ENCODE measurements at regions not wholly inside any gene's neighbourhood (a gene's known extent, or its start where the extent isn't known, plus 50 kb on each side); places are given as distances from the start of the nearest gene placed in this dataset.

GRCh38 chr12:115146453-115146852, 462.5 kb upstream of the TBX3 start:
- intact Hi-C loops (cut with micrococcal nuclease), result no loop called here
- H3K27ac Mint-ChIP-seq (ENCODE audit: low read depth, unreplicated experiment), result no peak overlapping the region
- POLR2A ChIA-PET, result interaction anchor here (0.7 kb wide), 1 partner anchor 15 kb away, joined by 3 read pairs; no protein-coding TSS in a partner anchor
- peaks cover 15% of the 10 kb centered on the region for H3K9me3 Mint-ChIP-seq (ENCODE audit: unreplicated experiment)
- H3K4me1 Mint-ChIP-seq (ENCODE audit: insufficient read depth, unreplicated experiment), result peaks cover 5% of the 10 kb centered on the region
- no peak for DNase-seq (ENCODE audit: unreplicated experiment)
- no peaks in the 10 kb centered on the region for H3K27me3 Mint-ChIP-seq (ENCODE audit: insufficient read depth, unreplicated experiment)
- no TSS peak for BruUV-seq (replicated peaks)
- CTCF ChIA-PET, result no interaction called here
- H3K36me3 Mint-ChIP-seq (ENCODE audit: insufficient read depth, unreplicated experiment), result peaks cover 6% of the 10 kb centered on the region
- no peak overlapping the region for H3K4me3 Mint-ChIP-seq (ENCODE audit: unreplicated experiment)
- no peak for TF ChIP-seq CTCF (IDR thresholded peaks at IDR 0.05; ENCODE audit: unreplicated experiment)

- ChIA-PET POLR2A (interaction anchor here (0.6 kb wide), 1 partner anchor 224 kb away, joined by 3 read pairs; no protein-coding TSS in a partner anchor), CTCF (no interaction called here)
- intact Hi-C loops (cut with micrococcal nuclease), result no loop called here
- Mint-ChIP-seq H3K4me1 (ENCODE audit: insufficient read depth, unreplicated experiment) (peaks cover under 1% of the 10 kb centered on the region), H3K36me3 (ENCODE audit: insufficient read depth, unreplicated experiment) (peaks cover 6% of the 10 kb centered on the region), H3K4me3 (ENCODE audit: unreplicated experiment) (no peak overlapping the region), H3K27me3 (ENCODE audit: insufficient read depth, unreplicated experiment) (no peaks in the 10 kb centered on the region), H3K9me3 (ENCODE audit: unreplicated experiment) (peaks cover 8% of the 10 kb centered on the region), H3K27ac (ENCODE audit: low read depth, unreplicated experiment) (no peak overlapping the region)
- no peak for DNase-seq (ENCODE audit: unreplicated experiment)
- TF ChIP-seq CTCF (IDR thresholded peaks at IDR 0.05; ENCODE audit: unreplicated experiment), result no peak
- BruUV-seq (replicated peaks), result no TSS peak
These were observed 460.4 kb upstream of the TBX3 start for GRCh38 chr12:115144425-115144824.

- intact Hi-C loops (cut with micrococcal nuclease), result no loop called here
- H3K27me3 Mint-ChIP-seq (ENCODE audit: insufficient read depth, unreplicated experiment), result no peaks in the 10 kb centered on the region
- no peak for TF ChIP-seq CTCF (IDR thresholded peaks at IDR 0.05; ENCODE audit: unreplicated experiment)
- no peaks in the 10 kb centered on the region for H3K4me1 Mint-ChIP-seq (ENCODE audit: insufficient read depth, unreplicated experiment)
- H3K9me3 Mint-ChIP-seq (ENCODE audit: unreplicated experiment), result no peaks in the 10 kb centered on the region
- no peak for DNase-seq (ENCODE audit: unreplicated experiment)
- POLR2A ChIA-PET, result interaction anchor here (0.6 to 0.7 kb wide), 2 partner anchors 31 to 1137 kb away, joined by 3 read pairs; no protein-coding TSS in a partner anchor
- BruUV-seq (replicated peaks), result no TSS peak
- H3K4me3 Mint-ChIP-seq (ENCODE audit: unreplicated experiment), result no peak overlapping the region
- CTCF ChIA-PET, result interaction anchor here (0.7 kb wide), 1 partner anchor 393 kb away, joined by 3 read pairs; no protein-coding TSS in a partner anchor
- H3K36me3 Mint-ChIP-seq (ENCODE audit: insufficient read depth, unreplicated experiment), result no peaks in the 10 kb centered on the region
- H3K27ac Mint-ChIP-seq (ENCODE audit: low read depth, unreplicated experiment), result no peak overlapping the region
These were observed 457.1 kb upstream of the TBX3 start for GRCh38 chr12:115140981-115141655.

GRCh38 chr12:115137812-115138521, 454.0 kb upstream of the TBX3 start:
- Mint-ChIP-seq H3K27ac (ENCODE audit: low read depth, unreplicated experiment) (no peak overlapping the region), H3K27me3 (ENCODE audit: insufficient read depth, unreplicated experiment) (no peaks in the 10 kb centered on the region), H3K36me3 (ENCODE audit: insufficient read depth, unreplicated experiment) (no peaks in the 10 kb centered on the region), H3K9me3 (ENCODE audit: unreplicated experiment) (no peaks in the 10 kb centered on the region), H3K4me1 (ENCODE audit: insufficient read depth, unreplicated experiment) (no peaks in the 10 kb centered on the region), H3K4me3 (ENCODE audit: unreplicated experiment) (no peak overlapping the region)
- CTCF ChIA-PET, result no interaction called here
- no peak for DNase-seq (ENCODE audit: unreplicated experiment)
- BruUV-seq (replicated peaks), result no TSS peak
- intact Hi-C loops (cut with micrococcal nuclease), result no loop called here
- POLR2A ChIA-PET, result no interaction called here
- no peak for TF ChIP-seq CTCF (IDR thresholded peaks at IDR 0.05; ENCODE audit: unreplicated experiment)
